ENCODE measurements at regions not wholly inside any gene's neighbourhood (a gene's known extent, or its start where the extent isn't known, plus 50 kb on each side); places are given as distances from the start of the nearest gene placed in this dataset.
"Not testable (repeated sequence)": the region's sequence is repeated elsewhere in the genome, so short reads cannot be mapped to it uniquely, and the experiment has no call there.

- H3K4me3 ChIP-seq (ENCODE audit: low read depth, low read length) = no peak overlapping the region
- no peak for TF ChIP-seq CTCF (IDR thresholded peaks at IDR 0.05; ENCODE audit: low read depth, low read length)
These were observed 113.5 kb upstream of the PCED1B start for GRCh38 chr12:46965880-46966279.

- no peak overlapping the region for H3K4me3 ChIP-seq (ENCODE audit: low read depth, low read length)
- TF ChIP-seq CTCF (IDR thresholded peaks at IDR 0.05; ENCODE audit: low read depth, low read length) = no peak
These were observed 108.8 kb upstream of the PCED1B start for GRCh38 chr12:46970636-46971035.

- H3K4me3 ChIP-seq (ENCODE audit: low read depth, low read length) = not testable (repeated sequence)
These were observed 105.5 kb upstream of the PCED1B start for GRCh38 chr12:46973937-46974336.

GRCh38 chr12:46977871-46978375 is 101.5 kb upstream of the PCED1B start:
- TF ChIP-seq CTCF (IDR thresholded peaks at IDR 0.05; ENCODE audit: low read depth, low read length) = no peak
- no peak overlapping the region for H3K4me3 ChIP-seq (ENCODE audit: low read depth, low read length)

- H3K4me3 ChIP-seq (ENCODE audit: low read depth, low read length) = no peak overlapping the region
- TF ChIP-seq CTCF (IDR thresholded peaks at IDR 0.05; ENCODE audit: low read depth, low read length) = no peak
These were observed 97.8 kb upstream of the PCED1B start for GRCh38 chr12:46981622-46982021.

GRCh38 chr12:46982629-46983392 is 96.6 kb upstream of the PCED1B start:
- TF ChIP-seq CTCF (IDR thresholded peaks at IDR 0.05; ENCODE audit: low read depth, low read length) = no peak
- no peak overlapping the region for H3K4me3 ChIP-seq (ENCODE audit: low read depth, low read length)

GRCh38 chr12:46983393-46983793 is 96.0 kb upstream of the PCED1B start:
- no peak for TF ChIP-seq CTCF (IDR thresholded peaks at IDR 0.05; ENCODE audit: low read depth, low read length)
- no peak overlapping the region for H3K4me3 ChIP-seq (ENCODE audit: low read depth, low read length)
